ENCODE measurements at regions not wholly inside any gene's neighbourhood (a gene's known extent, or its start where the extent isn't known, plus 50 kb on each side); places are given as distances from the start of the nearest gene placed in this dataset.

DNA sequence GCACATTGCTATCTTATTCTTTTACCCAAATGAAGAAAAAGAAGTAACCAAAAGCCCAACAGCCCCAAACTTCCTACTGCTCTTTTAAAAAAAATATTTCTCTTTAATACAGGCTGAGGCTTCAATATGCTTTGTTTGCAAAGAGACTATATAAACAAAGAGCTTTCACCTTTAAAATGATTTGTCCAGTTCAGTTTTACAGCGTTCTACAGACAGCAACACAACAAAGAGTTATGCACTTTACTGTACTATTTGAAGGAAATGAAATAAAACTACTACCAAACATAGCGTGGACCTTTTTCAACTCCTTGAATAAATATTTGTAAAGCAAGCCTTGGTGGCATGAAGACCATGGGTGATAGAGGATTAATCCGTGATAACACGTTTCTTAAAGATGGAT, 151.2 kb downstream of the FGF9 start:
- DNase-seq: no peak

DNA sequence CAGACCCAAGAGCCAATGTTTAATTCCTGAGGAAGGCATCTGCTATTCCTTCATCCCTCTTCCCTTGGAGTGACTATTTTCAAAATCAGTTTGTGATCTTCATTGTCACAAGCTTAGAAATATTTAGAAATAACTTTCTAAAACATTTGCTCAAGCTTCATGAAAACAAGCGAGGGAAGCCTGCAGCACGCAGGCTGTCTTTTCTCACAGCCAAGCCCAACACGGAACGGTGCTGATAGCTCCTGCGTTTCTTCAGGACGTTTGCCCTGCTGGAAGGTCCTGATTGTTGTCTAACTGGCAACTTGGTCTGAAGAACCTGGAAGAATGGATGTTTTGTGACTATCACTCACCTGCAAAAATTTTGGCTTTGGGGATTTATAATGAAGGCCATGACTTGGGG, 152.5 kb downstream of the FGF9 start:
- no peak for DNase-seq

DNA sequence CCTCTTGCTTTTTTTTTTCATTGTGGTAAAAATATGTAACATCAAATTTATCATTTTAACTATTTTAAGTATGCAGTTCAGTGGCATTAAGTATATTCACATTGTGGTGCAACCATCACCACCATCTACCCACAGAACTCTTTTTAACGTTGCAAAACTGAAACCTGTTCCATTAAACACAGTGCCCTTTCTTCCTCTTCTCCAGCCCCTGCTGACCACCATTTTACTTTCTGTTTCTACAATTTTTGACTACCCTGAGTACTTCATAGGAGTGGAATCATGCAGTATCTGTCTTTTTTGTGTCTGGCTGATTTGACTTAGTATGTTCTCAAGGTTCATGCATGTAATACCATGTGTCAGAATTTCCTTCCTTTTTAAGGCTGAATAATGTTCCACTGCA, 153.1 kb downstream of the FGF9 start:
- no peak for DNase-seq

DNA sequence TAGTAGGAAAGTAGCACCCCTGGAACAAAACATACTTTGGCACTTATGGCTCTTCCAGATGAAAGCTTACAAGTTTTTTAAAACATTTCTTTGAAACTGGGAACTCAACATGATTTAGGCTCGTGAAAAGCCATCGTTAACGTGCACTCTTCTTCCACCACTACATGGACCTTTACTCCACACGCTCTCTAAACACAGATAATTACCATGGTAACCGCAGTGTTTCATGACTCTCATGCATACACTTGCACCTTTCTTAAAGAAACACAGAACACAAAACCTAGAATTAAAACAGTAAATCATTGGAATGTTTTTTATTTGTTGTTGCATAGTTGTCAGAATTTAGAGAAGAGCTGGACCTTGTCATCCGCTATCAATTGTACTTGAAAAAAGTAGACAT, 154.3 kb downstream of the FGF9 start:
- no peak for DNase-seq

DNA sequence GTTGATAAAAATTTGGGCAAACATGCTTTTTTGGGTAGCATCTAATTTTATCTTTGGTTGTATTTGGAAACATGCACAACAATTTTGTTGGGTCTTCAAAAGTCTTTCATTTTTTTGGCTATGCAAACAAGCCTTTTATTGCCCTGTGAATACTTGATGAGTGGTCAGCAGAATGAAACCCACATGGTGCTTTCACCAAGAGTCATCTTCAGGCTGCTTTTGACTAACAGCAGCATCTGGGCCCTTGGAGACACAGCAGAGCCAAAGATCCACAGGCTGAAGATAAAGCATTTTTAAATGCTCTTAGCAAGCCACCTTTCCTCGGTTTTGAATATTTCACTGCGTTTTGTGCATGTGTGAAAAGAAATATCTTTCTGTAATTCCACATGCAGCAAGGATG, 154.9 kb downstream of the FGF9 start:
- no peak for DNase-seq

DNA sequence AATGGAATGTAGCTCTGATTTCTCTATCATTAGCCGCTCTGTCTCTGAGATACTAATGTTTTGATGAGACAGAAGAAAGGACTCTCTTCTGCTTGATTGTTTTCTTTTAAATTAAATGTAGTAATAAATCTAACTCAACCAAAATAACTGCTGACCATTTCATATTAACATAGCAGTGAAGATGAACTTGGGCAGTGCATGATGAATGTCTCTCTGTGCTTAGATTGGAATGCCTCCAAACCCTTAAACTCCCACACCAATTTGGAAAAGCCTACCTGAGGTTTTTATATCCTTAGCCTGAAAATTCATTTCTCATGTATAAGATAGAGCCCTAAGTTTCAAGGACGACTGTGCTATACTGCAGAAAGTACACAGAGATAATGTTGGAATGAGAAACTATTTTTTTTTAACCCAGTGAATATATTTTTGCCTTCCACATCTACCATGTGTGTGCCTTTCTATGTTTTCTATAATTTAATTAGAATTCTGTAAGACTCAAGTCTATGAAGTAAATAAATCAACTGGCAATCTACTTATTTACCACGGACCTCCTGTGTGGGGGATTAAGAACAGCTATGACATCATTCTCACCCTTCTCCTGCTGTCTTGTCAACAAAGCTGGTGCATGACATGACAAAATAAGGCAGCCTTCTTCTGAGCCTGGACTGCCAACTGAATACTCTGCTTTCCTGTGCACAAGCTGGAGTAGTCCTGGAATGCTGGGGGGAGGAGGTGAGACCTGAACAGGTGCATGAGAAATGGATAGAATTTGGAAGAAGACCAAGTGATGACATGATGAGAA, 155.5 kb downstream of the FGF9 start:
- no peak for DNase-seq

DNA sequence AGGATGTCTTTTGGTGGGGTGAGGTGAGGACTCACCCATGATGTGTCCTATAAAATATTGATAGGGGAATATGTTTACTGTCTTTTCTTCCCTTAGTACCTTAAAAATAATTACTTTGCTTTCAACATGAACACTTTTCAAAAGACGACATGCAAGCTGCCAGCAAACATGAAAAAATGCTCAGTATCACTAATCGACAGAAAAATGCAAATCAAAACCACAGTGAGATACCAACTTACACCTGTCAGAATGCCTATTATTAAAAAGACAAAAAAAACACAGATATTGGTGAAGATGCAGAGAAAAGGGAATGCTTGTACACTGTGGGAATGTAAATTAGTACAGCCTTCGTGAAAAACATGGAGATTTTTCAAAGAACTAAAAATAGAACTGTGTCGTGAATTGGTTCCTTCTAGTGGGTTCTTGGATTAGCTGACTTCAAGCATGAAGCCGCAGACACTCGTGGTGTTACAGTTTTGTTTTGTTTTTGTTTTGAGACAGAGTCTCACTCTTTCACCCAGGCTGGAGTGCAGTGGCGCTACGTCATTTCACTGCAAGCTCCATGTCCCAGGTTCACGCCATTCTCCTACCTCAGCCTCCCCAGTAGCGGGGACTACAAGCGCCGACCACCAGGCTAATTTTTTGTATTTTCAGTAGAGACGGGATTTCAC, 160.9 kb downstream of the FGF9 start:
- no peak for DNase-seq

DNA sequence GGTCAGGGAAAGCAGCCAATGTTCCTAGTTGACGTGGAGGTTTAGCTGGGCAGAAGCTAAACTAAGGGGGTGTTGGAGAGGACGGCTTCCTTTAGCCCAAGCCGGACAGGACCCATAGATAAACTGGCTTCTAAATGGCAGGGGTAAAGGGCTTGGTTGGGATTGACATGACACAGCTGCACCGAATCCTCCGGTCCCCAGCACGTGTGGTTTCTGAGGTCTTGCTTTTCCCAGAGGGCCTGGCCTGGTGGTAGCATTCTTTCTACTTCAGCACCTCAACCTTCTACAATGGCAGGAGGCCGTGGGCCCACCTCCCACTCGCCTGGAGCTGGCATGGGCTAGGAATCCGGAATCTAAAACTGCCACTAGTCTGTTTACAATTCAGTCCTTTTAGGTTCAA, 163.0 kb downstream of the FGF9 start:
- no peak for DNase-seq

DNA sequence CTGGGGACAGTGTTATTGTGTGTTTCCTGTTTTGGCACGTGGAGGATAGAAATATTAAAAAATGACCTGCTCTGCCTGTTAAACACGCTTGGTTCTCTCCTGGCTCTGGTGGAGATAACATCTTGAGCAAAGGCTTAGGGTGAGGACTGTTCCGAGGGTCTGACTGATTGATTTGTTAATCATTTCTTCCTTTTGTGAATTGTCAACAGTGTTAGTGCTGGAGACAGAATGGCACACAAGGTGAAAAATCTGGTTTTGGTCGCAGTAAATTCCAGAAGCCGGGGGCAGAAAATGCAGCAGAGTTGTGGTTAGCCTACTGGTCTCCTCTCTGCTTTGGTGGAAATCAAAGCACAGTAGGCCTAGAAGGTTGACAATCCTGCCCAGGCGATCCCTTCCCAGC, 163.6 kb downstream of the FGF9 start:
- DNase-seq: no peak

DNA sequence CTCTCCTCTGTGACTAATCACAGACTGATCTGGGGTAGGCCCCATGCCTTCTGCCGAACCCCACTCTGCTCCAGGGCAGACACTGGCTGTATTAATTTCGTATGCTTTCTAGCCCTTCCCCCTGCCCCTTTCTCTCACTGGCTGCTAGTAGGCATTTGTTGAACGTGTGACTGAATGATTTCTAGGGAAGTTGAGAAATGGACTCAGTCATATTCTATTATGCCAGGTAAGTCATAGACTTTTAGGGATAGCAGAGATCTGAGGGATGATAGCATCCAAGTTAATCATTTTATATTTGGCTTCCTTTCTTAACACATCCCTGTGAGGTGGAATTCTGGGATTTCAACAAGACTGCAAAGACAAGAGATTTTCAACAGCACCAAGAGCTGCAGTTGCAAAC, 166.4 kb downstream of the FGF9 start:
- DNase-seq: no peak

DNA sequence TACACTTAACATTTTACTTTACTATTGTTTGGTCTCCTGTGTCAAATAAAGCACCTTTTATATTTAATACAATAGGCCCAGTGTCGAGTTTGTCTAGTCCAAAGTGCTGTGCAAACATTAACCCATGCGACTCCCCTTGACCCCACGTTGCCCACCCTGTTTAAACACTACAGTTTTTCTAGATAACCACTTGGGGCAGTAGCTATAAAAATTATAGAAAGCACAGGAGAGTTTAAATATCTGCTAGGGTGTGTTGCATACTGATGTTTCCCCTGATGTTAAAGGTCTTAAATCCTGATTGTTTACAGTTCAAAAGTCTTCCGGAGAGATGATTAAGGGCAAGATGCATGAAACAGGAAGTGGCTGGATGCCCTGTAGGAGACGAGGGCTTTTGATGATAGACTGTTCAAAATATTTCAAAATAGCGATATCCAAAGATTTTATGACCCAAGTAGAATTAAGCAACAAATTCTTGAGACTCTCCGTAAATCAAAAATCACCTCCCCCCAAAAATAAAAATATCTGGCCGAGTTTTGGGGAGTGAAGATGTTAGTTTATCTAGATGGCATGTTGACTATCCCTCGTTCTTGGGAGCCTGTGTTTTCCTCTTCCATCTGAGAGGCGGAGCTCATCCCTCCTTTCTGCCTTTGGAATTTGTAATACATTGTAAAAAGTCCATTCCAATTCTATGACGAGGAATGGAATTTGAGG, 167.1 kb downstream of the FGF9 start:
- DNase-seq: no peak

DNA sequence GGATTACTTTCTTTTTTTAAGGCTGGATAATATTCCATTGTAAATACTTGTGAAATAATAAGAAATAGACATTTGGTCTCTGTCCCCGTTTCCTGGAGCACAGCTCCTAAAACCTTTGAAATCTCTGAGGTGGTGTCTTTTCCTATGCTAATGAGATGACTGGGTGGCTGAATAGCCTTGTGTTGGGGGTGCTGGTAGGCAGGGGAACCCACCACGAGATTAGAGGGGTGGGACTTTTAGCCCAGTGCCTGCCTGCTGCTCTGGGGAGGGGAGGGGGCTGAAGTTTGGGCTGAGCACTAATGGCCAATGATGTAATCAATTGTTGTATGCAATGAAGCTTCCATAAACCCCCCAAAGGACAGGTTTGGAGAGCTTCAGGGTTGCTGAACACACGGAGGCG, 175.7 kb downstream of the FGF9 start:
- DNase-seq: no peak

DNA sequence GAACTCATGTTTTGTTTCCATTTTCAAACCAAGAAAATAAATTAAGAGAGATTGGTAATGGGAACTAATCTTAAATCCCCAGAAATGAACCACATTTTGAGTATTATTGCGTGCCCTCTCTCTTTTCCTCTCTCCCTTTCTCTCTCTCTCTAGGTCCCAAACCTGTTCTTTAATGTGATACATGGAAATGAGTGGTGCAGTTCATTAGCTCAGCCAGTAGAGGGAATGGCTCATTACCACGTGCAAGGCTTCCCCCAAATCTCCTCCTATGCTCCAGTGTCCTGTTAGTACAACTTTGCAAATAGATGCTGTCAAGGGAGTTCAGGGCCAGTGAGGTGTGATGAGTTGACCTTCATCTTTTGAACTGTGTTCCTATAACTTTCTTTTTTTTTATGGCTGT, 178.4 kb downstream of the FGF9 start:
- peak; percentile 39 for DNase-seq

DNA sequence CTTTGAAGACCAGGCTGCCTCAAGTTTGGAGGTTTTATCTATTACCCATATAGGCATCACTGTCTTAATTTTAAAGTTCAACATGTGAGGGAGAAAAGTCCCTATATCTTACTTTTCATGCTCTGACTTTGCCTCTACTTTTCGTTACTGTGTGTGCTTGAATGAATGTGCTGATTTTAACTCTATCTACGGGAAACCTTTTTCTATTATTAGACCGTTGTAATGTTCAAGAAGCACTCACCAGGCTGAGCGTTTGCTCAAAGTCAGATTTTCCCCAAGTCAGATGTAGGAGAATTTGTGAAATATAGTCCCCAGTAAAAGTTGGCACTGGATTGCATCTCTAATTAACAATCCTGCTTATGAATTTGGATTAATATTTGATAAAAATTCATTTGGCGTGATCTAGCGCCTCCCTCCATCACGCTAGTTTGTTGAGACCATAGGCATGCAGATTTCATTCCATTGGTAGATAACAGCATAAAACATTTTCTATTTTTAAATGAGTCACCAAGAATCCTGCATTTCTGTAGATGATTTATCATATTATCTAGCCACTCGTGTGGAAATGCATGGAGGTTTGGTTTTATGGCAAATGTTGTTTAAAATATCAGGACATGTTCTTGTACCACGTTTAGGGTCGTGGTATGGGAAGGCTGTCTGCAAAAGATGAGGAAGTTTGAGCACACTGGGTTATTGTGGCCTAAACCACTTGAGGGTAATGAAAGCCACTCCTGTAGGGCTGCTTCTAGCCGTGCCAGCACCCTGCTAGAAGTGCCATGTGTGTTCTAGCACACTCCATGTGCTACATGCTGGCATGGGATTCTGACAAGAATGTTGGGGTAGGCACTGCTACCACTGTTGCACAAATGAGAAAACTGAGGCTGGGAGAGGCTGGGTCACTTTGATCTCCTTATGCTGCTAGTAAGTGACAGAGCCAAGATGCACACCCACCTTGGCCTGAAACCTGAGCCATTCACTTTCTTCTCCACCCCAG, 179.4 kb downstream of the FGF9 start:
- no peak for DNase-seq

DNA sequence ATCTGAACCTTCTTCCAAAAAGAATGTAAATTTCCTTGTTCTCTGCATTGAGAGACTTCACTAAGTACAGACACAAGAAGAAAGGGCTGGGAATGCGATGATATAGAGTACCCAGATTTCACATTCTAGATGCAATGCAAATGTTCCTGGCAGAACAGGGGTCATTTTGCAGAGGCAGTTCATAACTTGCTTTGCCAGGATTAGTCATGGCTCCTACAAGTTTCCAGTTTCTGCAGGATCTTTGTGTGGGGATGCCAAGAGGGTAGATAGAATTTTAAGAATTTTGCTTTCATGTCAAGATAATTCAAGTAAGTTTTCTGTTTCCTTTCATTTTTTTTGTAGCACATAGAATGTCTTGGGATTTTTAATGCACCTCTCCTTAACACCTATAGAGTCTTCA, 181.2 kb downstream of the FGF9 start:
- no peak for DNase-seq

DNA sequence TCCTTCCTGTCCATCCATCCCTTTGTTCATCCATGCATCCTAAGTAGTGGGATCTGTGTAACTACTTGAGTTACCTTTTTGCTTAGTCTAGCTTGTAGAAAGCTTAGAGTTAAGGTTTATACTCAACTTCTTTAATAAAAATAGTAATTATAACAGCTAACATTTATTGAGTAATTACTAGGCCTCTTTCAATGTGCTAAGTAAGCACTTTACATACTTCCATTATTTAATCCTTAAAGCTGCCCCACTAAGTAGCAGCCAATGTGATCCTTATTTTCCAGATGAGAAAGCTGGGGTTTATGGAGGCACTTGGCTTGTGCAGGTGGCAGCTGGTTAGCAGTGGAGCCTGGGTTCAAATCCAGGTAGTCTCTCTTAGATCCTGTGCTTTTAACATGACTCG, 182.9 kb downstream of the FGF9 start:
- DNase-seq: no peak

DNA sequence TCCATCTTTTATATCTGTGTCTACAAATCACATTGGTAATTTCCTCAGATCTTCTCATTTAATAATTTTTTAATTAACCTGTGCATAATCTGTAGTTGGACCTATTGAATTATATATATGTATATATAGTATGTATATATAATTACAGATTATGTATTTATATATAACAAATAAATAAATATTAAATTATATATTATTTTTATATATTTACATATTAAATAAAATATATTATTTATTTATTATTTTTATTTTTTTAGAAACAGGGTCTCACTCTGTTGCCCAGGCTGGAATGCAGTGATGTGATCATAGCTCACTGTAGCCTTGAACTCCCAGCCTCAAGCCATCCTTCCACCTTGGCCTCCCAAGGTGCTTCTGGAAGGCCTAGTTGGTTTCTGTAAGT, 197.9 kb downstream of the FGF9 start:
- no peak for DNase-seq

DNA sequence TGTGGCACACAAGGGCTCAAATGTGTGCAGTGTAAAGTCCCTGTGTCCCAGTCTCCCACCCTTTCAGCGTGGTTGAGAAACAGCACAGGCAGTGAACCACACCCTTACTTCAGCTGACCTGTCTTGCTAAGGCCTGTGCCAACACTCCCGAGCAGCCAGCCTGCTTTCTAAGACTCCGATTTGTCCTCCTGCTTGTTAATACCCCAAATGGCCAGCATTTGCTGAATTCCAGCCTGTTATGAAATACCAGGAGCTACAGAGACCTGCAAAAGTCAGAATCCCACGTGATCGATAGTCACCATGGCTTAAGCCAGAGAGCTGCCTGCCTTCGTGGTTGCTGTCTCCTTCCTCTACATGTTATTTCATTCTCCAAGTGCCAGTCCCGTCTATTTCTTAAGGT, 200.5 kb downstream of the FGF9 start:
- DNase-seq: no peak

DNA sequence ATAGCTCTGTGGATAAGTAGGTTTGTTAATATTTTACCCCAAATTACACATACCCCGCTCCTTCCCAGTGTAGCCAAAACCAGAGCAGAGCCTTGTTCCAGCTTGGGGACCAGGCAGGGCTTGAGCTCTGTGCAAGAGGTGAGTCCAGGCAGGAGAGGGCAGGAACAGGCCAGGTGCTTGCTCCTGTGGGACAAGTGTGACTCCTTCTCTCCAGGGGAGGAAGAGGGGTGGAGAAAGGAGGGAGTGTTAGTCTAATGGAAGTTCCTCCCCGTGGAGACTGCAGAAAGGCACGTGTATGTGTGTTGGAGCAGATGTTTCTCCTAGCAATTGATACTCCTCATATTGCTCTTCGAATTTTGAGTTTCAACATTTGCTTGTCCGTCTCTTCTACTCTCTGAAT, 201.0 kb downstream of the FGF9 start:
- no peak for DNase-seq

DNA sequence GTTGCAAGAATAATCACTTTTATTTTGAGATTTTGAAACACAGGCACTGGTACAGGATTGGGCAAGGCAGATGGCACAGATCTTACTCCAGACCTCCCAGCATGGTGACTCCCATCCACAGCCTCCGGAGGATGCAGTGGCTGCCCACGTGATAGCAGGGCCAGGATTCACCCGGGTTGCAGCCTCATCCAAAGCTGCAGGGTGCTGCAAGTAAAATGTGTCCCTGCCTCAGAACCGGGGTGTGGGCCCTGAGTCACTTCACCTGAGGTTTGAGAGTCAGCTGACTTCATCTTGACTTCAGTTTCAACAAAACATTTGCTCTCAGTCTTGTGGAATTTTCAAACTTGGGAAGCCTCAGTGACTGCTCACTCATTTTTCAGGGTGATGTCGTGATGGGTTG, 201.9 kb downstream of the FGF9 start:
- no peak for DNase-seq

DNA sequence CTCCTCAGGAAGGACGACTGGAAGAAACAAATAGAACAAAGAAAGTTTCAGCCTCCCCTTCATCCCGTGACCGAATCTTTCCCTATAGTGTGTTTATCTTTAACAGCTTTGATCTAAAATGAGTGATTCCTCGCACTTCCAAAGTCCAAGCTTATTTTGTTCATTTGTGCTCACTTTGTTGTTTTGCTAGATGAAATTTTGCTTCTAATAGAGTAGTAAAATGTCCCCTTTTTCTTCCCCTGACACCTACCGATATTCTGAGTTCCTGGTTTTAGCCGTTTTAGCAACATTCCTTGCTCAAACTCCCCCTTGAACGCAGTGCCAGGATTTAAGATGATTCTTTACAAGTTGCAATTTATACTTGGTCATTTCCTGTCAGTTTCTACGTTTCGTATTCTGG, 204.2 kb downstream of the FGF9 start:
- no peak for DNase-seq

DNA sequence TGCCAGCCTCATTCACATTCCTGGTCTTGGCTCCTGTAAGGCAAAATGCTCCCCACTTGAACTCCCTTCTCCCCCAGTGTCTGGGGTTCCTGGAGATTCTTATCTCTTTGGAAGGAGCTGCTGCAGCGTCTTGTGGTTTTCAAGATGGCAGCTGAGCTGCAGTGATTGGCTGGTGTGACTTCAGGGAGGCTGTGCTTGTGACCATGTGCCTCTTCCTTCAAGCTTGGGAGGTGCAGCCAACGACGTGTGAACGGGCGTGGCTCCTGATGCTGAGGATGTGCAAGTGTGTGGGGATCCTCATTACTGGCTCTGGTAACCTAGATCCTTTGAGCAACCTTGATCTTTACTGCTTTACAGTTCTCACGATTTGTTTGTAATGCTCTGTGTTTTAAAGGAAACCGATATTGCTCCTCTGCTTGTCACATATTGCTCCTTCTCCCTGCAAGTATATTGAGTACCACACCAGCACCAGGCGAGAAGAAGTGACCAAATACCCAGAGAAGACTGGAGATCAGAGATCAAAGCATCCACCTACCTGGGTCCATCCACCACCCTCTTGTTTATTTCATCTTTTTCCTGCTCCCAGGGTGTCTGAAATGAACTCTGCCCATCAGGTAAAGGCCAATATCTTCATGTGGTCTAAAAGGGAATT, 208.5 kb downstream of the FGF9 start:
- no peak for DNase-seq
